ENCODE measurements at regions not wholly inside any gene's neighbourhood (a gene's known extent, or its start where the extent isn't known, plus 50 kb on each side); places are given as distances from the start of the nearest gene placed in this dataset.

- TF ChIP-seq USF1 (IDR thresholded peaks at IDR 0.05; ENCODE audit: borderline replicate concordance, low read depth) (no peak), SIN3A (IDR thresholded peaks at IDR 0.05; ENCODE audit: borderline replicate concordance, low read depth, low read length) (no peak), CTCF (IDR thresholded peaks at IDR 0.05) (no peak), FOXM1 (IDR thresholded peaks at IDR 0.05; ENCODE audit: low read depth) (no peak), RXRA (IDR thresholded peaks at IDR 0.05; ENCODE audit: borderline replicate concordance, low read depth) (no peak), EP300 (IDR thresholded peaks at IDR 0.05; ENCODE audit: borderline replicate concordance in 1 of 2, low read depth in 1 of 2, low read length in 1 of 2) (no peak), FOXJ3 (CRISPR knock-in tag; IDR thresholded peaks at IDR 0.05) (no peak), EZH2phosphoT487 (IDR thresholded peaks at IDR 0.05; ENCODE audit: borderline replicate concordance, low read depth) (no peak), YY1 (IDR thresholded peaks at IDR 0.05; ENCODE audit: low read depth) (no peak), POLR2AphosphoS5 (IDR thresholded peaks at IDR 0.05; ENCODE audit: low read depth, low read length) (no peak), MEF2A (IDR thresholded peaks at IDR 0.05; ENCODE audit: borderline replicate concordance, low read depth) (no peak), RCOR1 (IDR thresholded peaks at IDR 0.05; ENCODE audit: low read length) (no peak), TEAD4 (IDR thresholded peaks at IDR 0.05; ENCODE audit: borderline replicate concordance, insufficient read depth) (no peak)
Observed at GRCh38 chr4:141306331-141306730, 85.6 kb downstream of the ZNF330 start.

Measured in SK-N-SH (cell line).